Mesenchymal stem cell (in vitro differentiated cells and primary cell): ENCODE measurements at regions not wholly inside any gene's neighbourhood (a gene's known extent, or its start where the extent isn't known, plus 50 kb on each side); places are given as distances from the start of the nearest gene placed in this dataset.

ENCODE experiments used
- DNase-seq: peaks from one replicate; pipeline ENCODE4 v3.0.0-alpha.2; 2013
- H2AFZ ChIP-seq: one replicate; pipeline ENCODE4 v1.6.1; 2013; ENCODE audit warnings: low read depth, mild to moderate bottlenecking, control low read depth, inconsistent platforms, low read length, moderate library complexity
- H2AK5ac ChIP-seq: 2 replicates; pipeline ENCODE4 v1.6.1; 2013; ENCODE audit warnings: low read length, moderate library complexity, mild to moderate bottlenecking, inconsistent platforms; ENCODE audit not compliant: severe bottlenecking
- H2BK120ac ChIP-seq: one replicate; pipeline ENCODE4 v1.6.1; 2013; ENCODE audit warnings: low read depth, mild to moderate bottlenecking, inconsistent platforms, low read length, moderate library complexity
- H2BK12ac ChIP-seq, 2 experiments: one replicate each; pipeline ENCODE4 v1.6.1; 2013; ENCODE audit warnings: inconsistent platforms in 2 of 2, low read length in 2 of 2, mild to moderate bottlenecking in 2 of 2, moderate library complexity in 2 of 2, control low read depth in 1 of 2
- H2BK15ac ChIP-seq: one replicate; pipeline ENCODE4 v1.6.1; 2013; ENCODE audit warnings: mild to moderate bottlenecking, low read depth, inconsistent platforms; ENCODE audit not compliant: poor library complexity, severe bottlenecking
- H2BK5ac ChIP-seq: 2 replicates; pipeline ENCODE4 v1.6.1; 2013; ENCODE audit warnings: low read depth, mild to moderate bottlenecking, low read length, control low read depth, inconsistent platforms; ENCODE audit not compliant: poor library complexity, severe bottlenecking
- H3K14ac ChIP-seq, 2 experiments: one replicate each; pipeline ENCODE4 v1.6.1; 2013; ENCODE audit warnings: inconsistent platforms in 2 of 2, low read length in 2 of 2, control low read depth in 1 of 2, mild to moderate bottlenecking in 1 of 2, moderate library complexity in 1 of 2
- H3K18ac ChIP-seq, 2 experiments: one replicate each; pipeline ENCODE4 v1.6.1; 2013; ENCODE audit warnings: inconsistent platforms in 2 of 2, low read length in 2 of 2, control low read depth in 1 of 2, low read depth in 1 of 2, mild to moderate bottlenecking in 1 of 2
- H3K23ac ChIP-seq, 2 experiments: one replicate each; pipeline ENCODE4 v1.6.1; 2013; ENCODE audit warnings: inconsistent platforms in 2 of 2, low read length in 2 of 2, mild to moderate bottlenecking in 2 of 2, moderate library complexity in 2 of 2, control low read depth in 1 of 2
- H3K27ac ChIP-seq: 2 replicates; pipeline ENCODE4 v1.5.1; 2013; ENCODE audit warnings: mild to moderate bottlenecking, moderate library complexity, low read length, control low read depth, inconsistent platforms; ENCODE audit not compliant: poor library complexity, severe bottlenecking
- H3K27me3 ChIP-seq, 2 experiments: 2 replicates each; pipeline versions ENCODE4 v1.6.1 to v1.7.0; 2013; ENCODE audit warnings: low read length in 2 of 2, mild to moderate bottlenecking in 2 of 2, moderate library complexity in 2 of 2, control low read depth in 1 of 2, inconsistent platforms in 1 of 2; ENCODE audit not compliant: control insufficient read depth in 1 of 2, insufficient read depth in 1 of 2
- H3K36me3 ChIP-seq, 2 experiments: 2 replicates each; pipeline versions ENCODE4 v1.6.1 to v1.7.0; 2013; ENCODE audit warnings: low read length in 2 of 2, control low read depth in 1 of 2, inconsistent platforms in 1 of 2, low read depth in 1 of 2, mild to moderate bottlenecking in 1 of 2; ENCODE audit not compliant: insufficient read depth in 2 of 2, control insufficient read depth in 1 of 2
- H3K4ac ChIP-seq, 2 experiments: one replicate each; pipeline ENCODE4 v1.6.1; 2013; ENCODE audit warnings: inconsistent platforms in 2 of 2, low read length in 2 of 2, mild to moderate bottlenecking in 2 of 2, moderate library complexity in 2 of 2, control low read depth in 1 of 2, low read depth in 1 of 2
- H3K4me1 ChIP-seq: 2 replicates; pipeline ENCODE4 v1.6.1; 2013; ENCODE audit warnings: low read depth, low read length, control low read depth; ENCODE audit not compliant: control insufficient read depth, insufficient read depth
- H3K4me2 ChIP-seq: 2 replicates; pipeline ENCODE4 v1.6.1; 2013; ENCODE audit warnings: low read length, mild to moderate bottlenecking, inconsistent platforms; ENCODE audit not compliant: poor library complexity, severe bottlenecking
- H3K4me3 ChIP-seq, 2 experiments: 2 replicates each; pipeline versions ENCODE4 v1.5.1 to v1.7.0; 2013; ENCODE audit warnings: low read length in 2 of 2, mild to moderate bottlenecking in 2 of 2, control low read depth in 1 of 2, low read depth in 1 of 2; ENCODE audit not compliant: insufficient read depth in 1 of 2
- H3K79me1 ChIP-seq: replicated peaks from 2 replicates; pipeline ENCODE4 v1.6.1; 2013; ENCODE audit warnings: mild to moderate bottlenecking, control low read depth, low read length, inconsistent platforms; ENCODE audit not compliant: poor library complexity, severe bottlenecking
- H3K9ac ChIP-seq: 2 replicates; pipeline ENCODE4 v1.7.0; 2013; ENCODE audit warnings: mild to moderate bottlenecking, low read length, moderate library complexity
- H3K9me3 ChIP-seq: 2 replicates; pipeline ENCODE4 v1.7.0; 2013; ENCODE audit warnings: mild to moderate bottlenecking, low read length; ENCODE audit not compliant: control insufficient read depth
- H4K8ac ChIP-seq: one replicate; pipeline ENCODE4 v1.6.1; 2013; ENCODE audit warnings: inconsistent platforms, mild to moderate bottlenecking, low read length, moderate library complexity
- H4K91ac ChIP-seq: one replicate; pipeline ENCODE4 v1.6.1; 2013; ENCODE audit warnings: mild to moderate bottlenecking, low read length, inconsistent platforms
- WGBS: methylation state at CpG from one replicate; pipeline ENCODE4 v1.1.7; 2013; ENCODE audit warnings: mixed read lengths; 5-methylcytosine and 5-hydroxymethylcytosine counted together

GRCh38 chr21:41671212-41671762 lies 95.6 kb downstream of the RIPK4 start:
- Histone ChIP-seq H3K4me2 (no peak overlapping the region), H3K36me3 (no peaks in the 10 kb centered on the region), H4K91ac (no peak overlapping the region), H3K9me3 (no peaks in the 10 kb centered on the region), H2BK120ac (no peak overlapping the region), H4K8ac (no peak overlapping the region), H2AFZ (no peak overlapping the region), H2AK5ac (no peak overlapping the region), H3K4me1 (peaks cover 6% of the 10 kb centered on the region), H3K27ac (no peak overlapping the region), H3K27me3 (peaks cover 4 to 9% of the 10 kb centered on the region in 2 experiments), H3K4me3 (no peak overlapping the region), H2BK12ac (no peak overlapping the region), H3K18ac (no peak overlapping the region), H2BK5ac (no peak overlapping the region), H3K79me1 (no peaks in the 10 kb centered on the region), H2BK15ac (no peak overlapping the region), H3K4ac (no peak overlapping the region), H3K9ac (no peak overlapping the region), H3K14ac (no peak overlapping the region), H3K23ac (no peak overlapping the region)
- no peak for DNase-seq
- 82% methylated on average over 4 of the region's 4 CpGs for WGBS

GRCh38 chr21:41670056-41670805 lies 96.6 kb downstream of the RIPK4 start:
- Histone ChIP-seq H3K18ac (no peak overlapping the region), H2BK12ac (no peak overlapping the region)

GRCh38 chr21:41669533-41669830 lies 97.4 kb downstream of the RIPK4 start:
- H2BK15ac ChIP-seq: no peak overlapping the region
- no peak overlapping the region for H4K8ac ChIP-seq
- no peaks in the 10 kb centered on the region for H3K36me3 ChIP-seq
- no peak overlapping the region for H2BK12ac ChIP-seq
- H3K4me2 ChIP-seq: no peak overlapping the region
- H3K9me3 ChIP-seq: no peaks in the 10 kb centered on the region
- H3K14ac ChIP-seq: no peak overlapping the region
- no peak overlapping the region for H3K9ac ChIP-seq
- WGBS: 75% methylated on average over 4 of the region's 4 CpGs
- no peak overlapping the region for H2BK5ac ChIP-seq
- DNase-seq: no peak
- no peak overlapping the region for H3K4ac ChIP-seq
- no peak overlapping the region for H3K27ac ChIP-seq
- peaks cover 10% of the 10 kb centered on the region for H3K4me1 ChIP-seq
- H2AFZ ChIP-seq: no peak overlapping the region
- no peak overlapping the region for H3K23ac ChIP-seq
- no peak overlapping the region for H3K18ac ChIP-seq
- no peak overlapping the region for H2AK5ac ChIP-seq
- no peaks in the 10 kb centered on the region for H3K79me1 ChIP-seq
- no peak overlapping the region for H4K91ac ChIP-seq
- peaks cover 4 to 12% of the 10 kb centered on the region in 2 experiments for H3K27me3 ChIP-seq
- H2BK120ac ChIP-seq: no peak overlapping the region
- no peak overlapping the region for H3K4me3 ChIP-seq

More at GRCh38 chr21:41670056-41670805, 96.6 kb downstream of the RIPK4 start:
- no peak overlapping the region for H3K27ac ChIP-seq
- H3K9ac ChIP-seq: no peak overlapping the region
- H3K4me2 ChIP-seq: no peak overlapping the region
- no peak overlapping the region for H2BK5ac ChIP-seq
- H2BK120ac ChIP-seq: no peak overlapping the region
- DNase-seq: no peak
- H4K91ac ChIP-seq: no peak overlapping the region
- no peak overlapping the region for H3K4me3 ChIP-seq
- no peaks in the 10 kb centered on the region for H3K79me1 ChIP-seq
- no peak overlapping the region for H3K14ac ChIP-seq
- no peak overlapping the region for H2BK15ac ChIP-seq
- peaks cover 4 to 12% of the 10 kb centered on the region in 2 experiments for H3K27me3 ChIP-seq
- 88% methylated on average over 28 of the region's 28 CpGs for WGBS
- H3K23ac ChIP-seq: no peak overlapping the region
- H3K9me3 ChIP-seq: no peaks in the 10 kb centered on the region
- no peak overlapping the region for H2AK5ac ChIP-seq
- H2AFZ ChIP-seq: no peak overlapping the region
- no peak overlapping the region for H3K4ac ChIP-seq
- H3K4me1 ChIP-seq: peaks cover 6% of the 10 kb centered on the region
- H4K8ac ChIP-seq: no peak overlapping the region
- no peaks in the 10 kb centered on the region for H3K36me3 ChIP-seq

- Histone ChIP-seq H2BK12ac (no peak overlapping the region), H3K23ac (no peak overlapping the region), H4K8ac (no peak overlapping the region), H3K9me3 (no peaks in the 10 kb centered on the region), H2AFZ (no peak overlapping the region), H3K4ac (no peak overlapping the region), H3K14ac (no peak overlapping the region), H2BK120ac (no peak overlapping the region), H2BK15ac (no peak overlapping the region), H3K4me3 (no peak overlapping the region), H3K4me1 (peaks cover 14% of the 10 kb centered on the region), H3K18ac (no peak overlapping the region), H2BK5ac (no peak overlapping the region), H3K27me3 (peaks cover 4 to 12% of the 10 kb centered on the region in 2 experiments), H3K79me1 (no peaks in the 10 kb centered on the region), H3K27ac (no peak overlapping the region), H4K91ac (no peak overlapping the region), H3K4me2 (no peak overlapping the region), H3K36me3 (no peaks in the 10 kb centered on the region), H3K9ac (no peak overlapping the region), H2AK5ac (no peak overlapping the region)
- no peak for DNase-seq
- 91% methylated on average over 24 of the region's 26 CpGs for WGBS
Measured at GRCh38 chr21:41668686-41669532, 97.9 kb downstream of the RIPK4 start.
